ENCODE measurements at regions not wholly inside any gene's neighbourhood (a gene's known extent, or its start where the extent isn't known, plus 50 kb on each side); places are given as distances from the start of the nearest gene placed in this dataset.

DNA sequence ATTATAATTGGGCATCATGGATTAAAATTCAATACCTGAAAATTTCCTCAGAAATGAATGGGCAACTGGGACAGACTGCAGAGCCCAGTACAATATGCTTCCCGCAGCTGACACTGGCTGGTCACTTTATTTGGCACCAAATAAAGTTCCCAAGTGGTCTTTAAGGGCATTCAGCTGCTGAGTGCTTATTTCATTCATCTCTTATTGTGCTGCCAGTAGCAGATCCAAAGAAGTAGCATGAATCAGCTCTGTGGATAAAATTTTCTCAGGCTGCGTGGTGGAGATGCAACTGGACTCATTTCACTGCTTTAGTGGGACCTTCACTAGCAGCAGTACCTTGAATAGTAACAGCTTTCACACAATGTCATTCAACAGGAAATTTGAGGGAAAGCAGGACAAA lies 226.3 kb upstream of the ADGRL2 start:
- Histone ChIP-seq H3K36me3 (no peaks in the 10 kb centered on the region), H3K27me3 (no peaks in the 10 kb centered on the region), H3K4me3 (no peak overlapping the region), H3K27ac (no peak overlapping the region), H3K9me3 (no peaks in the 10 kb centered on the region), H3K4me1 (peaks cover 0 to 5% of the 10 kb centered on the region in 2 donors)
- no peak for TF ChIP-seq POLR2A (IDR thresholded peaks at IDR 0.05)
- TF ChIP-seq, protein P1, sequence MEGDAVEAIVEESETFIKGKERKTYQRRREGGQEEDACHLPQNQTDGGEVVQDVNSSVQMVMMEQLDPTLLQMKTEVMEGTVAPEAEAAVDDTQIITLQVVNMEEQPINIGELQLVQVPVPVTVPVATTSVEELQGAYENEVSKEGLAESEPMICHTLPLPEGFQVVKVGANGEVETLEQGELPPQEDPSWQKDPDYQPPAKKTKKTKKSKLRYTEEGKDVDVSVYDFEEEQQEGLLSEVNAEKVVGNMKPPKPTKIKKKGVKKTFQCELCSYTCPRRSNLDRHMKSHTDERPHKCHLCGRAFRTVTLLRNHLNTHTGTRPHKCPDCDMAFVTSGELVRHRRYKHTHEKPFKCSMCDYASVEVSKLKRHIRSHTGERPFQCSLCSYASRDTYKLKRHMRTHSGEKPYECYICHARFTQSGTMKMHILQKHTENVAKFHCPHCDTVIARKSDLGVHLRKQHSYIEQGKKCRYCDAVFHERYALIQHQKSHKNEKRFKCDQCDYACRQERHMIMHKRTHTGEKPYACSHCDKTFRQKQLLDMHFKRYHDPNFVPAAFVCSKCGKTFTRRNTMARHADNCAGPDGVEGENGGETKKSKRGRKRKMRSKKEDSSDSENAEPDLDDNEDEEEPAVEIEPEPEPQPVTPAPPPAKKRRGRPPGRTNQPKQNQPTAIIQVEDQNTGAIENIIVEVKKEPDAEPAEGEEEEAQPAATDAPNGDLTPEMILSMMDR (IDR thresholded peaks at IDR 0.05 in 4 of 5, conservative IDR thresholded peaks at IDR 0.05 in 1 of 5), result no peak
- intact Hi-C loops (cut with DNase I; ENCODE audit: low total_unique reads) (no loop called here), in situ Hi-C loops (cut with MboI; ENCODE audit: low sequenced_read_pairs in 4 of 4) (no loop called here)
- ATAC-seq (no peak), DNase-seq (no peak)

DNA sequence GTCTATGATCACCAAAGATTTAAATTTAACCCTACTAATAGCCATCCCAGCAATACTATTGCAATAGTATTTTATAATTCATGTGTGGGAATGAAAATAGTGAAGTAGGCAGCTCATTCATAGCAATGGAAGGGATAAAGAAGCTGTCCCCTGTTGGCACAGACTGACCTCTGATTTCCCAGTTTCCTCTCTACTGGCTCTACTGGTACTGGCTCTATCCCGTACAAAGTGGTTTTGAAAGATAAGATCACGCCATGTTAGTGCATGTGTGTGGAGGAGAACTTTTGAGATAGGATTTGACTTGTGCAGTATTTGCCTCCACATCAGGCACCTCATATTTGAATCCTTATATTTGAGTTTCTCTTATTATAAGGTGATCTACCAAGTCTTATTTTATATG lies 227.3 kb upstream of the ADGRL2 start:
- Histone ChIP-seq H3K36me3 (no peaks in the 10 kb centered on the region), H3K4me3 (no peak overlapping the region), H3K4me1 (peaks cover 0 to 5% of the 10 kb centered on the region in 2 donors), H3K27ac (no peak overlapping the region), H3K27me3 (no peaks in the 10 kb centered on the region), H3K9me3 (no peaks in the 10 kb centered on the region)
- intact Hi-C loops (cut with DNase I; ENCODE audit: low total_unique reads), result no loop called here
- TF ChIP-seq, protein P1 (IDR thresholded peaks at IDR 0.05 in 4 of 5, conservative IDR thresholded peaks at IDR 0.05 in 1 of 5), result no peak
- TF ChIP-seq POLR2A (IDR thresholded peaks at IDR 0.05), result no peak
- no peak for DNase-seq
- no peak for ATAC-seq
- in situ Hi-C loops (cut with MboI; ENCODE audit: low sequenced_read_pairs in 4 of 4), result no loop called here

GRCh38 chr1:81571946-81572345 lies 228.8 kb upstream of the ADGRL2 start:
- H3K27ac ChIP-seq, result no peak overlapping the region
- no peak for DNase-seq
- in situ Hi-C loops (cut with MboI; ENCODE audit: low sequenced_read_pairs in 4 of 4) (no loop called here), intact Hi-C loops (cut with DNase I; ENCODE audit: low total_unique reads) (no loop called here)
- no peak overlapping the region for H3K4me3 ChIP-seq
- TF ChIP-seq, protein P1 (IDR thresholded peaks at IDR 0.05 in 4 of 5, conservative IDR thresholded peaks at IDR 0.05 in 1 of 5), result no peak
- TF ChIP-seq POLR2A (IDR thresholded peaks at IDR 0.05), result no peak
- H3K36me3 ChIP-seq, result no peaks in the 10 kb centered on the region
- no peaks in the 10 kb centered on the region for H3K27me3 ChIP-seq
- ATAC-seq, result no peak
- peaks cover 0 to 5% of the 10 kb centered on the region in 2 donors for H3K4me1 ChIP-seq
- H3K9me3 ChIP-seq, result no peaks in the 10 kb centered on the region

- Histone ChIP-seq H3K4me3 (no peak overlapping the region), H3K27me3 (no peaks in the 10 kb centered on the region), H3K36me3 (no peaks in the 10 kb centered on the region), H3K4me1 (peaks cover 0 to 5% of the 10 kb centered on the region in 2 donors), H3K27ac (no peak overlapping the region), H3K9me3 (no peaks in the 10 kb centered on the region)
- no peak for ATAC-seq
- in situ Hi-C loops (cut with MboI; ENCODE audit: low sequenced_read_pairs in 4 of 4), result no loop called here
- TF ChIP-seq POLR2A (IDR thresholded peaks at IDR 0.05), result no peak
- TF ChIP-seq, protein P1 (IDR thresholded peaks at IDR 0.05 in 4 of 5, conservative IDR thresholded peaks at IDR 0.05 in 1 of 5), result no peak
- intact Hi-C loops (cut with DNase I; ENCODE audit: low total_unique reads), result no loop called here
- no peak for DNase-seq
These were observed 231.0 kb upstream of the ADGRL2 start for GRCh38 chr1:81569761-81570160.

- H3K36me3 ChIP-seq, result no peaks in the 10 kb centered on the region
- no peaks in the 10 kb centered on the region for H3K27me3 ChIP-seq
- H3K4me3 ChIP-seq, result no peak overlapping the region
- intact Hi-C loops (cut with DNase I; ENCODE audit: low total_unique reads), result no loop called here
- no peak for ATAC-seq
- H3K4me1 ChIP-seq, result no peaks in the 10 kb centered on the region
- no peak overlapping the region for H3K27ac ChIP-seq
- no peak for DNase-seq
- in situ Hi-C loops (cut with MboI; ENCODE audit: low sequenced_read_pairs in 4 of 4), result no loop called here
- TF ChIP-seq, protein P1 (IDR thresholded peaks at IDR 0.05 in 4 of 5, conservative IDR thresholded peaks at IDR 0.05 in 1 of 5), result no peak
- TF ChIP-seq POLR2A (IDR thresholded peaks at IDR 0.05), result no peak
- H3K9me3 ChIP-seq, result no peaks in the 10 kb centered on the region
These were observed 237.1 kb upstream of the ADGRL2 start for GRCh38 chr1:81563632-81564031.
